ENCODE measurements at regions not wholly inside any gene's neighbourhood (a gene's known extent, or its start where the extent isn't known, plus 50 kb on each side); places are given as distances from the start of the nearest gene placed in this dataset.
"Not testable (repeated sequence)": the region's sequence is repeated elsewhere in the genome, so short reads cannot be mapped to it uniquely, and the experiment has no call there.

- TF ChIP-seq, protein P1, sequence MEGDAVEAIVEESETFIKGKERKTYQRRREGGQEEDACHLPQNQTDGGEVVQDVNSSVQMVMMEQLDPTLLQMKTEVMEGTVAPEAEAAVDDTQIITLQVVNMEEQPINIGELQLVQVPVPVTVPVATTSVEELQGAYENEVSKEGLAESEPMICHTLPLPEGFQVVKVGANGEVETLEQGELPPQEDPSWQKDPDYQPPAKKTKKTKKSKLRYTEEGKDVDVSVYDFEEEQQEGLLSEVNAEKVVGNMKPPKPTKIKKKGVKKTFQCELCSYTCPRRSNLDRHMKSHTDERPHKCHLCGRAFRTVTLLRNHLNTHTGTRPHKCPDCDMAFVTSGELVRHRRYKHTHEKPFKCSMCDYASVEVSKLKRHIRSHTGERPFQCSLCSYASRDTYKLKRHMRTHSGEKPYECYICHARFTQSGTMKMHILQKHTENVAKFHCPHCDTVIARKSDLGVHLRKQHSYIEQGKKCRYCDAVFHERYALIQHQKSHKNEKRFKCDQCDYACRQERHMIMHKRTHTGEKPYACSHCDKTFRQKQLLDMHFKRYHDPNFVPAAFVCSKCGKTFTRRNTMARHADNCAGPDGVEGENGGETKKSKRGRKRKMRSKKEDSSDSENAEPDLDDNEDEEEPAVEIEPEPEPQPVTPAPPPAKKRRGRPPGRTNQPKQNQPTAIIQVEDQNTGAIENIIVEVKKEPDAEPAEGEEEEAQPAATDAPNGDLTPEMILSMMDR (IDR thresholded peaks at IDR 0.05; ENCODE audit: insufficient read depth, low read depth, low read length) = no peak
- no peak for TF ChIP-seq EZH2 (IDR thresholded peaks at IDR 0.05; ENCODE audit: insufficient read depth, low read length)
- Mint-ChIP-seq H3K36me3 (ENCODE audit: low read depth, unreplicated experiment) (no peaks in the 10 kb centered on the region), H3K27ac (ENCODE audit: unreplicated experiment) (no peak overlapping the region), H3K4me3 (ENCODE audit: unreplicated experiment) (no peak overlapping the region), H3K4me1 (ENCODE audit: low read depth, unreplicated experiment) (peaks cover 5% of the 10 kb centered on the region), H3K27me3 (ENCODE audit: low read depth, unreplicated experiment) (peaks cover 2% of the 10 kb centered on the region), H3K9me3 (ENCODE audit: unreplicated experiment) (no peaks in the 10 kb centered on the region)
- no peak overlapping the region for H3K4me3 ChIP-seq (ENCODE audit: insufficient read depth, low read depth, low read length)
- H2AFZ ChIP-seq (ENCODE audit: low read depth, low read length) = no peak overlapping the region
- H4K20me1 ChIP-seq (ENCODE audit: insufficient read depth, low read length) = no peaks in the 10 kb centered on the region
- H3K36me3 ChIP-seq (ENCODE audit: insufficient read depth, low read length) = no peaks in the 10 kb centered on the region
- DNase-seq (ENCODE audit: low read depth) (no peak), FAIRE-seq (no peak)
- H3K4me2 ChIP-seq (ENCODE audit: low read length) = no peak overlapping the region
- no peak overlapping the region for H3K27ac ChIP-seq (ENCODE audit: low read depth, low read length)
- H3K4me1 ChIP-seq (ENCODE audit: insufficient read depth, low read length) = peaks cover 3% of the 10 kb centered on the region
- H3K9me3 ChIP-seq (ENCODE audit: insufficient read depth, low read depth, low read length) = no peaks in the 10 kb centered on the region
- H3K9ac ChIP-seq (ENCODE audit: low read length) = no peak overlapping the region
- H3K79me2 ChIP-seq (ENCODE audit: insufficient read depth, low read length) = no peaks in the 10 kb centered on the region
- H3K27me3 ChIP-seq (ENCODE audit: insufficient read depth, low read length) = no peaks in the 10 kb centered on the region
Observed at GRCh38 chr12:65731771-65732170, 92.5 kb upstream of the HMGA2 start.

- H3K9me3 Mint-ChIP-seq (ENCODE audit: unreplicated experiment); FAIRE-seq: not testable (repeated sequence)
Observed at GRCh38 chr12:65733643-65734042, 90.6 kb upstream of the HMGA2 start.

GRCh38 chr12:65734226-65734625, 90.1 kb upstream of the HMGA2 start:
- no peak overlapping the region for H3K4me2 ChIP-seq (ENCODE audit: low read length)
- Mint-ChIP-seq H3K36me3 (ENCODE audit: low read depth, unreplicated experiment) (no peaks in the 10 kb centered on the region), H3K4me1 (ENCODE audit: low read depth, unreplicated experiment) (no peaks in the 10 kb centered on the region), H3K9me3 (ENCODE audit: unreplicated experiment) (no peaks in the 10 kb centered on the region), H3K4me3 (ENCODE audit: unreplicated experiment) (no peak overlapping the region), H3K27me3 (ENCODE audit: low read depth, unreplicated experiment) (no peaks in the 10 kb centered on the region), H3K27ac (ENCODE audit: unreplicated experiment) (no peak overlapping the region)
- H3K4me3 ChIP-seq (ENCODE audit: insufficient read depth, low read depth, low read length) = no peak overlapping the region
- no peaks in the 10 kb centered on the region for H4K20me1 ChIP-seq (ENCODE audit: insufficient read depth, low read length)
- DNase-seq (ENCODE audit: low read depth) (no peak), FAIRE-seq (no peak)
- no peaks in the 10 kb centered on the region for H3K79me2 ChIP-seq (ENCODE audit: insufficient read depth, low read length)
- H3K27me3 ChIP-seq (ENCODE audit: insufficient read depth, low read length) = no peaks in the 10 kb centered on the region
- no peak overlapping the region for H2AFZ ChIP-seq (ENCODE audit: low read depth, low read length)
- no peaks in the 10 kb centered on the region for H3K4me1 ChIP-seq (ENCODE audit: insufficient read depth, low read length)
- no peak overlapping the region for H3K9ac ChIP-seq (ENCODE audit: low read length)
- TF ChIP-seq EZH2 (IDR thresholded peaks at IDR 0.05; ENCODE audit: insufficient read depth, low read length) = no peak
- TF ChIP-seq, protein P1 (IDR thresholded peaks at IDR 0.05; ENCODE audit: insufficient read depth, low read depth, low read length) = no peak
- H3K36me3 ChIP-seq (ENCODE audit: insufficient read depth, low read length) = no peaks in the 10 kb centered on the region
- no peak overlapping the region for H3K27ac ChIP-seq (ENCODE audit: low read depth, low read length)
- H3K9me3 ChIP-seq (ENCODE audit: insufficient read depth, low read depth, low read length) = no peaks in the 10 kb centered on the region

More at GRCh38 chr12:65733643-65734042, 90.6 kb upstream of the HMGA2 start:
- H2AFZ ChIP-seq (ENCODE audit: low read depth, low read length); H3K27ac ChIP-seq (ENCODE audit: low read depth, low read length); H3K4me3 ChIP-seq (ENCODE audit: insufficient read depth, low read depth, low read length); H3K4me2 ChIP-seq (ENCODE audit: low read length); H3K27ac Mint-ChIP-seq (ENCODE audit: unreplicated experiment); DNase-seq (ENCODE audit: low read depth); H3K9ac ChIP-seq (ENCODE audit: low read length); H3K27me3 ChIP-seq (ENCODE audit: insufficient read depth, low read length); H3K4me1 Mint-ChIP-seq (ENCODE audit: low read depth, unreplicated experiment); H3K36me3 ChIP-seq (ENCODE audit: insufficient read depth, low read length); H3K36me3 Mint-ChIP-seq (ENCODE audit: low read depth, unreplicated experiment); H3K79me2 ChIP-seq (ENCODE audit: insufficient read depth, low read length); H3K4me3 Mint-ChIP-seq (ENCODE audit: unreplicated experiment); H4K20me1 ChIP-seq (ENCODE audit: insufficient read depth, low read length); H3K9me3 ChIP-seq (ENCODE audit: insufficient read depth, low read depth, low read length); H3K27me3 Mint-ChIP-seq (ENCODE audit: low read depth, unreplicated experiment); H3K4me1 ChIP-seq (ENCODE audit: insufficient read depth, low read length): not testable (repeated sequence)

All from astrocyte (in vitro differentiated cells and primary cell).